Fibroblast of lung (primary cell): ENCODE measurements at regions not wholly inside any gene's neighbourhood (a gene's known extent, or its start where the extent isn't known, plus 50 kb on each side); places are given as distances from the start of the nearest gene placed in this dataset.

Source experiments
- CTCF ChIP-seq, 2 donors: IDR thresholded peaks in 1 of 2; conservative IDR thresholded peaks in 1 of 2; 1 replicate in 1 of 2; 2 replicates in 1 of 2; pipeline ENCODE4 v1.5.1; 2011 to 2012; ENCODE audit warnings: low read length in 2 of 2, control low read depth in 1 of 2, inconsistent platforms in 1 of 2, low read depth in 1 of 2, mild to moderate bottlenecking in 1 of 2
- EZH2 ChIP-seq: IDR thresholded peaks from 2 replicates; pipeline ENCODE4 v1.5.1; 2012; ENCODE audit warnings: low read length, control low read depth, mild to moderate bottlenecking; ENCODE audit errors: missing control alignments

GRCh38 chr3:81974751-81975150 lies 213.3 kb upstream of the GBE1 start:
- TF ChIP-seq CTCF (conservative IDR thresholded peaks at IDR 0.05 in 1 of 2, IDR thresholded peaks at IDR 0.05 in 1 of 2; ENCODE audit: low read depth in 1 of 2, low read length in 2 of 2) = no peak
- no peak for TF ChIP-seq EZH2
